Prostate gland (tissue), 2 donors: ENCODE measurements at regions not wholly inside any gene's neighbourhood (a gene's known extent, or its start where the extent isn't known, plus 50 kb on each side); places are given as distances from the start of the nearest gene placed in this dataset.

Experiments
- POLR2A ChIP-seq: fragments of 450-650 bp; IDR thresholded peaks from one replicate; pipeline ENCODE4 v1.6.1; 2016; ENCODE audit warnings: antibody characterized with exemption, mild to moderate bottlenecking
- POLR2AphosphoS5 ChIP-seq: sonication (generic); formaldehyde crosslinking; IDR thresholded peaks from one replicate; pipeline ENCODE4 v1.6.1; 2017; ENCODE audit warnings: antibody characterized with exemption
- TF ChIP-seq, protein P1 (sequence below), 4 experiments: fragments of 200-600 bp in 2 of 4; fragments of 450-650 bp in 2 of 4; sonication (generic) in 2 of 4; IDR thresholded peaks; 1 replicate in 3 of 4; 2 replicates in 1 of 4; pipeline ENCODE4 v1.5.1; 2016 to 2019; ENCODE audit warnings: antibody characterized with exemption in 4 of 4, mild to moderate bottlenecking in 2 of 4, moderate library complexity in 2 of 4

DNA sequence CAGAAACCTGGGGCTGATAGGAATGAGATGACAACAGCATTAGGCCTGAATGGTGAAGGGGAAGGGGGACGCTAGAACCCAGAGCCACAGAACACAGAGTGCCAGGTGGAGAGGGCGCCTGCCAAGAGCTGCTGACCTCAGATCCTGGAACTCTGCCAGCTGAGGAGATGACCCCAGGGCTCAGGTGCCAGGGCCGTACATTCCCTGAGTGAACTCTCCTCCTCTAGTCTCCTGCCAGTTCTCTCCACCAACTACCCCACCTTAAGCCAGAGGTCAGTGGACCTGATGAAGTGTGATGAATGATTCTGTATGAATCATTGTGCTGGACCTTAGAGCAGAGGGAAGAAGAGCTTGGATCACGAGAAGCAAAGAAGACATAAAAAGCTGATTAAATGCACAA is 1582.2 kb upstream of the ACVR2A start:
- TF ChIP-seq, protein P1, sequence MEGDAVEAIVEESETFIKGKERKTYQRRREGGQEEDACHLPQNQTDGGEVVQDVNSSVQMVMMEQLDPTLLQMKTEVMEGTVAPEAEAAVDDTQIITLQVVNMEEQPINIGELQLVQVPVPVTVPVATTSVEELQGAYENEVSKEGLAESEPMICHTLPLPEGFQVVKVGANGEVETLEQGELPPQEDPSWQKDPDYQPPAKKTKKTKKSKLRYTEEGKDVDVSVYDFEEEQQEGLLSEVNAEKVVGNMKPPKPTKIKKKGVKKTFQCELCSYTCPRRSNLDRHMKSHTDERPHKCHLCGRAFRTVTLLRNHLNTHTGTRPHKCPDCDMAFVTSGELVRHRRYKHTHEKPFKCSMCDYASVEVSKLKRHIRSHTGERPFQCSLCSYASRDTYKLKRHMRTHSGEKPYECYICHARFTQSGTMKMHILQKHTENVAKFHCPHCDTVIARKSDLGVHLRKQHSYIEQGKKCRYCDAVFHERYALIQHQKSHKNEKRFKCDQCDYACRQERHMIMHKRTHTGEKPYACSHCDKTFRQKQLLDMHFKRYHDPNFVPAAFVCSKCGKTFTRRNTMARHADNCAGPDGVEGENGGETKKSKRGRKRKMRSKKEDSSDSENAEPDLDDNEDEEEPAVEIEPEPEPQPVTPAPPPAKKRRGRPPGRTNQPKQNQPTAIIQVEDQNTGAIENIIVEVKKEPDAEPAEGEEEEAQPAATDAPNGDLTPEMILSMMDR (IDR thresholded peaks at IDR 0.05), result no peak
- TF ChIP-seq POLR2AphosphoS5 (no peak), POLR2A (no peak)
